Activated CD4-positive, alpha-beta memory T cell treated with anti-CD3 and anti-CD28 coated beads, Interleukin-2, amount 10 ng/mL, durations not matched to agents 7 days and 5 days (primary cell): ENCODE measurements at regions not wholly inside any gene's neighbourhood (a gene's known extent, or its start where the extent isn't known, plus 50 kb on each side); places are given as distances from the start of the nearest gene placed in this dataset.

ENCODE experiments used
- CTCF ChIA-PET: fragments of 350-600 bp; sonication (Branson Sonifier 250); formaldehyde crosslinking; loops from one replicate; lab custom pipeline; 2021; ENCODE audit warnings: antibody characterized with exemption, inconsistent platforms; lab: Charles Lee
- POLR2A ChIA-PET: fragments of 350-600 bp; sonication (Branson Sonifier 250); formaldehyde crosslinking; loops from one replicate; lab custom pipeline; 2021; ENCODE audit warnings: antibody characterized with exemption; lab: Charles Lee
- DNase-seq: peaks from one replicate; pipeline ENCODE4 v3.0.0-alpha.2; 2020
- H3K27ac Mint-ChIP-seq: one replicate; pipeline ENCODE4 v1.8.0; 2021; ENCODE audit warnings: mild to moderate bottlenecking, mixed read lengths
- H3K27me3 Mint-ChIP-seq: one replicate; pipeline ENCODE4 v1.8.0; 2021; ENCODE audit warnings: mixed read lengths
- H3K36me3 Mint-ChIP-seq: one replicate; pipeline ENCODE4 v1.8.0; 2021; ENCODE audit warnings: low read depth, mixed read lengths
- H3K4me1 Mint-ChIP-seq: one replicate; pipeline ENCODE4 v1.8.0; 2021; ENCODE audit warnings: mixed read lengths
- H3K4me3 Mint-ChIP-seq: one replicate; pipeline ENCODE4 v1.8.0; 2021; ENCODE audit warnings: mild to moderate bottlenecking, mixed read lengths
- H3K9me3 Mint-ChIP-seq: one replicate; pipeline ENCODE4 v1.8.0; 2021; ENCODE audit warnings: mixed read lengths

- ChIA-PET CTCF (no interaction called here), POLR2A (no interaction called here)
- H3K27ac Mint-ChIP-seq, result no peak overlapping the region
- no peak overlapping the region for H3K4me3 Mint-ChIP-seq
- no peaks in the 10 kb centered on the region for H3K9me3 Mint-ChIP-seq
- no peak for DNase-seq
- H3K27me3 Mint-ChIP-seq, result peaks cover 6% of the 10 kb centered on the region
- H3K4me1 Mint-ChIP-seq, result no peaks in the 10 kb centered on the region
- no peaks in the 10 kb centered on the region for H3K36me3 Mint-ChIP-seq
Observed at GRCh38 chr5:68467208-68467607, 251.7 kb downstream of the PIK3R1 start.

DNA sequence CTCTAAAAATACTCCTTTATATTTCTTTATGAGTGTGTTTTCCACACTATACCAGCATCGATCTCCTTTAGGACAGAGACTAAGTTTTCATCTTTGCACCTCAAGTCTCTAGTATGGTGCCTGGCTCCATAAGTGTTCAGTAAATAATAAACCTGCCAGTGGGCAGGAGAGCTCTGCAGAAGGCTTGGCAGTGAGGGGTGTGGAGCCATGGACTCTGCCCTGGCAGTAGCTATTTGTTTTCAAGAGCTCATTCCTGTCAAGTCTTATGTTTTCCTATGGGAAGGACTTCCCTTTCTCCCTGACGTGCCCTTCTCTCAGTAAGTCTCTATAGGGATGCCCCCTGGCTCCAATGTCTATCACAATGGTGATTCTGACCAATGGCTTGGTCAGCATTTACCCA is 252.2 kb downstream of the PIK3R1 start:
- no peak overlapping the region for H3K4me3 Mint-ChIP-seq
- H3K9me3 Mint-ChIP-seq, result no peaks in the 10 kb centered on the region
- POLR2A ChIA-PET, result no interaction called here
- peaks cover 6% of the 10 kb centered on the region for H3K27me3 Mint-ChIP-seq
- no peaks in the 10 kb centered on the region for H3K36me3 Mint-ChIP-seq
- H3K27ac Mint-ChIP-seq, result no peak overlapping the region
- no peaks in the 10 kb centered on the region for H3K4me1 Mint-ChIP-seq
- CTCF ChIA-PET, result no interaction called here
- DNase-seq, result no peak

DNA sequence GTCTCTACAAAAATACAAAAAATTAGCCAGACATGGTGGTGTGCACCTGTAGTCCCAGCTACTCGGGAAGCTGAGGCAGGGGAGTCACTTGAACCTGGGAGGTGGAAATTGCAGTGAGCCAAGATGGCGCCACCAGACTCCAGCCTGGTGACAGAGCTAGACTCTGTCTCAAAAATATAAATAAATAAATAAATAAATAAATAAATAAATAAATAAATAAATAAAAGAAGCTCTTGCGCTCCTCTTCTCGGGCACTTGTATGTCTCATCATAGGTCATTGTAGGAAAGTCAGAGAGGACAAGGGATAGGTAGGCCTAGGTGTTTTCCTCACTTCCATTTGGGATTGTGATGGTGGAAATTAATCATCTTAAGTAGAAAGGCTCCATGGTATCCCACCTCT is 252.8 kb downstream of the PIK3R1 start:
- Mint-ChIP-seq H3K36me3 (no peaks in the 10 kb centered on the region), H3K27me3 (peaks cover 6% of the 10 kb centered on the region), H3K4me3 (no peak overlapping the region), H3K9me3 (no peaks in the 10 kb centered on the region), H3K4me1 (no peaks in the 10 kb centered on the region), H3K27ac (no peak overlapping the region)
- ChIA-PET CTCF (no interaction called here), POLR2A (no interaction called here)
- no peak for DNase-seq

DNA sequence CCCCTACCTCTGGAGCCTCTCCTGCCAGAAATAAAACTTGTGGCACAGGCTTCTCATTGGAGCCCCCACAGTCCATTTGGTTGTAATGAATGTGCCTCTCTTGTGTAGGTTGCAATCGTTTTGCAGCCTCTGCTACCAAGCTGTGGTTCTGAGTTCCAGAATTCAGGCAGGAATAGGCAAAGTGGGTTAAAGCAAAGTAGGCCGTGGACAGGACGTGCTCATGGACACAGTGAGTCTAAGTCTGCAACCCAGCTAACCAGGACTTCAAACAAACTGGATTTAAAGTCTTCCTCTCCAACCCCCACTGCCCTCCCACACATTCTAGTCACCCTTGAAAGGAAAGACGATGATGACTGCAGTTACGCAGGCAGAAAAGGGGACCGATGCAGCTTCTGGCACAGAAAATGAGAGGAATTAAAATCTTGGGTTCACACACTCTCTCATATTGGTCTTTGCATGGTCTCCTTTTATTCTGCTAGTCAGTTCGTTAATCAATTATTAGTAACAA is 260.0 kb downstream of the PIK3R1 start:
- H3K36me3 Mint-ChIP-seq, result no peaks in the 10 kb centered on the region
- H3K4me1 Mint-ChIP-seq, result no peaks in the 10 kb centered on the region
- H3K4me3 Mint-ChIP-seq, result no peak overlapping the region
- H3K27me3 Mint-ChIP-seq, result peaks cover 2% of the 10 kb centered on the region
- H3K27ac Mint-ChIP-seq, result no peak overlapping the region
- CTCF ChIA-PET, result no interaction called here
- POLR2A ChIA-PET, result no interaction called here
- H3K9me3 Mint-ChIP-seq, result no peaks in the 10 kb centered on the region
- DNase-seq, result no peak

- Mint-ChIP-seq H3K4me3 (no peak overlapping the region), H3K4me1 (no peaks in the 10 kb centered on the region), H3K9me3 (no peaks in the 10 kb centered on the region), H3K27ac (no peak overlapping the region), H3K27me3 (peaks cover 2% of the 10 kb centered on the region), H3K36me3 (no peaks in the 10 kb centered on the region)
- POLR2A ChIA-PET, result no interaction called here
- CTCF ChIA-PET, result no interaction called here
- no peak for DNase-seq
Observed at GRCh38 chr5:68476854-68477253, 261.3 kb downstream of the PIK3R1 start.

- ChIA-PET CTCF (interaction anchor here (0.8 to 0.9 kb wide), 2 partner anchors 9 to 192 kb away, joined by 3 to 4 read pairs; no protein-coding TSS in a partner anchor), POLR2A (no interaction called here)
- Mint-ChIP-seq H3K36me3 (no peaks in the 10 kb centered on the region), H3K27me3 (peaks cover 8% of the 10 kb centered on the region), H3K4me3 (no peak overlapping the region), H3K4me1 (no peaks in the 10 kb centered on the region), H3K27ac (no peak overlapping the region), H3K9me3 (no peaks in the 10 kb centered on the region)
- DNase-seq, result no peak
Observed at GRCh38 chr5:68478301-68479095, 262.9 kb downstream of the PIK3R1 start.

DNA sequence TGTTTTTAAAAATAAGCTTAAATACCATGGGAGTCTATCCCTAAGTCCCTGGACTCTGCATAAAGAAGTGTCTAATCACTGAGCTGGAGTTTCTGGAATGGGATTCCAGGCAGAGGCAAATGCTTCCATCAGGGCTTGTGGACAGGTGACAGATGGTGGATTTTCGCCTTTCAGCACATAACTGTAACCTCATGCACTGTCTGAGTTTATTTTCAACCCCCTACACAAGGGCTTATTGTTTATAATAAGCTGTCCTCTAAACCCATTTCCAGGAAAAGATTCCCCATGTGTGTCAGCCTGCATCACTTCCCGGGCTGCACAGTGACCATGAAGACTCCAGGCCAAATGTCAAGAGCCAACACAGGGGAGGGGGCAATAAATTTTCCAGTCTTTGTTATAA is 264.0 kb downstream of the PIK3R1 start:
- Mint-ChIP-seq H3K9me3 (no peaks in the 10 kb centered on the region), H3K27me3 (peaks cover 8% of the 10 kb centered on the region), H3K36me3 (no peaks in the 10 kb centered on the region), H3K4me3 (no peak overlapping the region), H3K4me1 (no peaks in the 10 kb centered on the region), H3K27ac (no peak overlapping the region)
- no peak for DNase-seq
- ChIA-PET POLR2A (interaction anchor here (1.0 kb wide), 1 partner anchor 264 kb away, joined by 3 read pairs; the partner anchor contains the start of gene PIK3R1), CTCF (interaction anchor here (0.8 kb wide), 1 partner anchor 193 kb away, joined by 3 read pairs; no protein-coding TSS in a partner anchor)

DNA sequence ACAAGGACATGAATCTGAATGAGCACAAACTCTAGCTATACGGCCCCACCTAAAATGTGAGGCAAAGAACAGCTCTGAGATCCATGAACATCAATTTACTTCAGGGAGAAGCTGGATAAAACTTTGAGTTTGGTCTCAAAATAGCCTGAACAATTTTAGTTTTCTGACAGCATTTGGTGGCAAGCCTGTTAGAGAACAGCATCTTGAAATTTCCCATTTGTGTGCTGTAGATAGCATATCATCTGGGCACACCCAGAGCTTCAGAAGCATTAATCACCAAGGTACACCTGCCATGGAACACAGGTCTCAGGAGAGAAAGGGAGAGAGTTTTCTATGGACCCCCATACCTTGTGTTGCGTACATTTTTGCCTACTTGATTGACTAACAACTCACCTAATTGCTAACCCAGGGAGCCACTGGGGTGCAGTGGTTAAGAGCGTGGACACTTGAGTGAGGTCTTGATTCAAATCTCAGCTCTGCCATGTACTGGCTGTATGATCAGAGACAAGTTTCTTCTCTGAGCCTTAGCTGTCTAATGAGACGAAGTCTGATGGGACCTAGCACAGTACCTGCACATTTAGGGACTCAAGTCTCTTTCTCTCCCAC is 264.9 kb downstream of the PIK3R1 start:
- Mint-ChIP-seq H3K4me1 (no peaks in the 10 kb centered on the region), H3K4me3 (no peak overlapping the region), H3K9me3 (no peaks in the 10 kb centered on the region), H3K27me3 (peaks cover 8% of the 10 kb centered on the region), H3K27ac (no peak overlapping the region), H3K36me3 (no peaks in the 10 kb centered on the region)
- ChIA-PET POLR2A (no interaction called here), CTCF (no interaction called here)
- no peak for DNase-seq

GRCh38 chr5:68482199-68482598 is 266.6 kb downstream of the PIK3R1 start:
- H3K4me3 Mint-ChIP-seq, result no peak overlapping the region
- no peak overlapping the region for H3K27ac Mint-ChIP-seq
- ChIA-PET POLR2A (no interaction called here), CTCF (no interaction called here)
- no peaks in the 10 kb centered on the region for H3K36me3 Mint-ChIP-seq
- H3K4me1 Mint-ChIP-seq, result no peaks in the 10 kb centered on the region
- H3K27me3 Mint-ChIP-seq, result peaks cover 15% of the 10 kb centered on the region
- DNase-seq, result no peak
- no peaks in the 10 kb centered on the region for H3K9me3 Mint-ChIP-seq

GRCh38 chr5:68484307-68485068 is 268.9 kb downstream of the PIK3R1 start:
- CTCF ChIA-PET, result no interaction called here
- H3K27me3 Mint-ChIP-seq, result peaks cover 18% of the 10 kb centered on the region
- no peaks in the 10 kb centered on the region for H3K4me1 Mint-ChIP-seq
- H3K27ac Mint-ChIP-seq, result no peak overlapping the region
- POLR2A ChIA-PET, result interaction anchor here (0.6 kb wide), 1 partner anchor 186 kb away, joined by 3 read pairs; no protein-coding TSS in a partner anchor
- no peak for DNase-seq
- no peaks in the 10 kb centered on the region for H3K9me3 Mint-ChIP-seq
- H3K36me3 Mint-ChIP-seq, result no peaks in the 10 kb centered on the region
- no peak overlapping the region for H3K4me3 Mint-ChIP-seq

GRCh38 chr5:68489556-68489955 is 274.0 kb downstream of the PIK3R1 start:
- H3K27ac Mint-ChIP-seq, result no peak overlapping the region
- ChIA-PET CTCF (no interaction called here), POLR2A (no interaction called here)
- no peaks in the 10 kb centered on the region for H3K36me3 Mint-ChIP-seq
- H3K4me1 Mint-ChIP-seq, result no peaks in the 10 kb centered on the region
- peaks cover 12% of the 10 kb centered on the region for H3K27me3 Mint-ChIP-seq
- no peaks in the 10 kb centered on the region for H3K9me3 Mint-ChIP-seq
- DNase-seq, result no peak
- no peak overlapping the region for H3K4me3 Mint-ChIP-seq

DNA sequence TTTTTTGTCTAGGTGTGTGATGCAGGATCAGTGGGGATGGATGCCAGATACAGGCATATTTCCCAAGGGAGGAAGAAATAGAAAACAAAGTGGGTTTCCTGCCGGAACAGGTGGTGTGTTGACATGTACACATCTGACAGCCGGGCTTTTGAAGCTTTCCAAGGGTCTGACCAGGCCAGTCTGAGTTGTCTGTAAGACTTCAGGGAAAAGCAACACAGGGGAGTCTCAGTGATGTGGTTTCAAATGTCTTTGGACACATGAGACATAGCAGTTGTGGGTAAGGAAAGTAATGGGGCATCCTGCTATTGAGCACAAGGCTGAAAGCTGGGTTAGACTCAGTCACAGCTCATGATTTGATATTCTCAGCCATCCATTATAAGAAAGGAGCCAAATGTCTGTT is 274.9 kb downstream of the PIK3R1 start:
- Mint-ChIP-seq H3K36me3 (no peaks in the 10 kb centered on the region), H3K4me3 (no peak overlapping the region), H3K27ac (no peak overlapping the region), H3K9me3 (no peaks in the 10 kb centered on the region), H3K27me3 (peaks cover 12% of the 10 kb centered on the region), H3K4me1 (no peaks in the 10 kb centered on the region)
- CTCF ChIA-PET, result no interaction called here
- no peak for DNase-seq
- POLR2A ChIA-PET, result no interaction called here

DNA sequence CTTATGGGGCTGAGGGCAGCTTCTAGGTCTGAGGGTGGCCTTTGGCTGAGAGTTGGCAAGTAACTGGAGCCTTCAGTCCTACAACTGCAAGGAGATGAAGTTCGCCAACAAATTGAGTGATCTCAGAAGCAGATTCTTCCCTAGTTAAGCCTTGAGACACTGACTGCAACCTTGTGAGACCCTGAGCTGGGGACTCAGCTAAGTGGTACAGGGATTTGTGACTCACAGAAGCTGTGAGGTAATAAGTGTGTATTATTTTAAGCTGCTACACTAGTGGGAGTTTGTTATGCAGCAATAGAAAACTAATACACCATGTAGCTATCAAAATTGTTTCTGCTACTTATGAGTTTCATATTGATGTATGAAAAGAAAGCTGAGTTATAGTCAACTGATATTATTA is 279.2 kb downstream of the PIK3R1 start:
- Mint-ChIP-seq H3K27ac (no peak overlapping the region), H3K36me3 (peaks cover 9% of the 10 kb centered on the region), H3K9me3 (peaks cover 24% of the 10 kb centered on the region), H3K4me1 (no peaks in the 10 kb centered on the region), H3K4me3 (no peak overlapping the region), H3K27me3 (peaks cover 2% of the 10 kb centered on the region)
- CTCF ChIA-PET, result no interaction called here
- POLR2A ChIA-PET, result no interaction called here
- DNase-seq, result no peak
